Fibroblast of gingiva (primary cell): ENCODE measurements at regions not wholly inside any gene's neighbourhood (a gene's known extent, or its start where the extent isn't known, plus 50 kb on each side); places are given as distances from the start of the nearest gene placed in this dataset.
"Not testable (repeated sequence)": the region's sequence is repeated elsewhere in the genome, so short reads cannot be mapped to it uniquely, and the experiment has no call there.

ENCODE experiments used
- DNase-seq: peaks from one replicate; pipeline ENCODE4 v3.0.0-alpha.2; 2011; ENCODE audit warnings: low read depth

- no peak for DNase-seq
Measured at GRCh38 chr4:170274616-170275015, 184.9 kb upstream of the AADAT start.

GRCh38 chr4:170272959-170273358 lies 183.2 kb upstream of the AADAT start:
- no peak for DNase-seq

- DNase-seq = no peak
Measured at GRCh38 chr4:170271723-170272122, 182.0 kb upstream of the AADAT start.

- no peak for DNase-seq
Measured at GRCh38 chr4:170270628-170271027, 180.9 kb upstream of the AADAT start.

GRCh38 chr4:170269950-170270349 lies 180.2 kb upstream of the AADAT start:
- DNase-seq = no peak

GRCh38 chr4:170259631-170260153 lies 169.9 kb upstream of the AADAT start:
- peak; percentile 46 for DNase-seq

- DNase-seq = no peak
Measured at GRCh38 chr4:170256807-170257206, 167.1 kb upstream of the AADAT start.

GRCh38 chr4:170248576-170248975 lies 158.8 kb upstream of the AADAT start:
- DNase-seq = no peak

GRCh38 chr4:170248029-170248428 lies 158.3 kb upstream of the AADAT start:
- DNase-seq = no peak

- no peak for DNase-seq
Measured at GRCh38 chr4:170247596-170247995, 157.8 kb upstream of the AADAT start.

- DNase-seq = no peak
Measured at GRCh38 chr4:170243662-170244288, 154.0 kb upstream of the AADAT start.

- no peak for DNase-seq
Measured at GRCh38 chr4:170242471-170242870, 152.7 kb upstream of the AADAT start.

- DNase-seq = no peak
Measured at GRCh38 chr4:170234800-170235199, 145.0 kb upstream of the AADAT start.

- DNase-seq = no peak
Measured at GRCh38 chr4:170231377-170231776, 141.6 kb upstream of the AADAT start.

- no peak for DNase-seq
Measured at GRCh38 chr4:170230242-170230641, 140.5 kb upstream of the AADAT start.

GRCh38 chr4:170229006-170229405 lies 139.2 kb upstream of the AADAT start:
- no peak for DNase-seq

- DNase-seq = no peak
Measured at GRCh38 chr4:170227928-170228327, 138.2 kb upstream of the AADAT start.

GRCh38 chr4:170226288-170226687 lies 136.5 kb upstream of the AADAT start:
- DNase-seq = no peak

GRCh38 chr4:170214731-170215130 lies 125.0 kb upstream of the AADAT start:
- no peak for DNase-seq

GRCh38 chr4:170214101-170214500 lies 124.3 kb upstream of the AADAT start:
- DNase-seq = no peak

- no peak for DNase-seq
Measured at GRCh38 chr4:170202721-170203120, 113.0 kb upstream of the AADAT start.

GRCh38 chr4:170198747-170199146 lies 109.0 kb upstream of the AADAT start:
- no peak for DNase-seq

- DNase-seq = not testable (repeated sequence)
Measured at GRCh38 chr4:170194794-170195193, 105.0 kb upstream of the AADAT start.

GRCh38 chr4:170193496-170193895 lies 103.7 kb upstream of the AADAT start:
- no peak for DNase-seq
